COLO668 (cell line): ENCODE measurements at regions not wholly inside any gene's neighbourhood (a gene's known extent, or its start where the extent isn't known, plus 50 kb on each side); places are given as distances from the start of the nearest gene placed in this dataset.
"Not testable (repeated sequence)": the region's sequence is repeated elsewhere in the genome, so short reads cannot be mapped to it uniquely, and the experiment has no call there.

Source experiments
- DNase-seq: peaks from one replicate; lab custom pipeline; 2025; ENCODE audit not compliant: unreplicated experiment; lab: John Stamatoyannopoulos, UW

- DNase-seq: no peak
These were observed 120.4 kb upstream of the ZNF184 start for GRCh38 chr6:27593200-27593818.

- no peak for DNase-seq
These were observed 119.7 kb upstream of the ZNF184 start for GRCh38 chr6:27592481-27593199.

- no peak for DNase-seq
These were observed 119.0 kb upstream of the ZNF184 start for GRCh38 chr6:27591699-27592480.

GRCh38 chr6:27585316-27585715 is 112.4 kb upstream of the ZNF184 start:
- DNase-seq: not testable (repeated sequence)

- DNase-seq: no peak
These were observed 111.4 kb upstream of the ZNF184 start for GRCh38 chr6:27584326-27584725.

GRCh38 chr6:27582928-27583725 is 110.2 kb upstream of the ZNF184 start:
- no peak for DNase-seq

GRCh38 chr6:27579973-27580372 is 107.1 kb upstream of the ZNF184 start:
- DNase-seq: no peak

GRCh38 chr6:27577922-27578321 is 105.0 kb upstream of the ZNF184 start:
- no peak for DNase-seq

GRCh38 chr6:27575594-27576361 is 102.9 kb upstream of the ZNF184 start:
- DNase-seq: no peak

- DNase-seq: no peak
These were observed 95.5 kb upstream of the ZNF184 start for GRCh38 chr6:27568226-27568897.

- no peak for DNase-seq
These were observed 93.2 kb upstream of the ZNF184 start for GRCh38 chr6:27565839-27566779.

GRCh38 chr6:27562027-27562410 is 89.1 kb upstream of the ZNF184 start:
- DNase-seq: no peak

GRCh38 chr6:27558028-27558724 is 85.3 kb upstream of the ZNF184 start:
- DNase-seq: no peak

- DNase-seq: no peak
These were observed 83.5 kb upstream of the ZNF184 start for GRCh38 chr6:27556406-27556805.

- no peak for DNase-seq
These were observed 80.4 kb upstream of the ZNF184 start for GRCh38 chr6:27553123-27553904.

- no peak for DNase-seq
These were observed 78.7 kb upstream of the ZNF184 start for GRCh38 chr6:27551607-27552006.

GRCh38 chr6:27550692-27551091 is 77.8 kb upstream of the ZNF184 start:
- no peak for DNase-seq

GRCh38 chr6:27549241-27549598 is 76.3 kb upstream of the ZNF184 start:
- DNase-seq: not testable (repeated sequence)
